Mucosa of rectum (tissue), 2 donors: ENCODE measurements at regions not wholly inside any gene's neighbourhood (a gene's known extent, or its start where the extent isn't known, plus 50 kb on each side); places are given as distances from the start of the nearest gene placed in this dataset.
A peak's percentile ranks its signal among the peaks of the same experiment; 100 is the strongest.

Experiments used
- H3K27ac ChIP-seq, 2 donors: one replicate each; pipeline ENCODE4 v1.7.0; 2013; ENCODE audit warnings: inconsistent platforms in 2 of 2, low read depth in 2 of 2, low read length in 2 of 2
- H3K27me3 ChIP-seq, 2 donors: one replicate each; pipeline ENCODE4 v1.7.0; 2013; ENCODE audit warnings: low read length in 2 of 2; ENCODE audit not compliant: control insufficient read depth in 2 of 2, insufficient read depth in 2 of 2
- H3K36me3 ChIP-seq, 2 donors: one replicate each; pipeline ENCODE4 v1.7.0; 2013; ENCODE audit warnings: low read length in 2 of 2; ENCODE audit not compliant: control insufficient read depth in 2 of 2, insufficient read depth in 2 of 2
- H3K4me1 ChIP-seq, 2 donors: one replicate each; pipeline ENCODE4 v1.7.0; 2013; ENCODE audit warnings: low read length in 2 of 2, mild to moderate bottlenecking in 1 of 2; ENCODE audit not compliant: control insufficient read depth in 2 of 2, insufficient read depth in 2 of 2
- H3K4me3 ChIP-seq, 2 donors: one replicate each; pipeline ENCODE4 v1.7.0; 2013; ENCODE audit warnings: low read length in 2 of 2
- H3K9ac ChIP-seq, 2 donors: one replicate each; pipeline ENCODE4 v1.7.0; 2013; ENCODE audit warnings: low read length in 2 of 2, low read depth in 1 of 2, mild to moderate bottlenecking in 1 of 2
- H3K9me3 ChIP-seq, 2 donors: one replicate each; pipeline ENCODE4 v1.7.0; 2013; ENCODE audit warnings: low read length in 2 of 2; ENCODE audit not compliant: control insufficient read depth in 2 of 2
- donor health status: healthy.
- donor health status: Normal muscosa, but diverticular disease.

GRCh38 chr10:57162231-57162630 is 801.2 kb upstream of the ZWINT start:
- Histone ChIP-seq H3K27ac (no peak overlapping the region), H3K9ac (no peak overlapping the region), H3K27me3 (no peaks in the 10 kb centered on the region), H3K4me1 (peaks cover 6 to 10% of the 10 kb centered on the region in 2 donors), H3K4me3 (peak overlapping the region in 1 of 2 donors; percentile 6), H3K9me3 (no peaks in the 10 kb centered on the region), H3K36me3 (no peaks in the 10 kb centered on the region)

GRCh38 chr10:57161157-57161556 is 800.1 kb upstream of the ZWINT start:
- no peaks in the 10 kb centered on the region for H3K36me3 ChIP-seq
- H3K9ac ChIP-seq, result no peak overlapping the region
- no peak overlapping the region for H3K27ac ChIP-seq
- peaks cover 6 to 10% of the 10 kb centered on the region in 2 donors for H3K4me1 ChIP-seq
- no peak overlapping the region for H3K4me3 ChIP-seq
- H3K27me3 ChIP-seq, result no peaks in the 10 kb centered on the region
- H3K9me3 ChIP-seq, result no peaks in the 10 kb centered on the region

- Histone ChIP-seq H3K4me3 (no peak overlapping the region), H3K27ac (no peak overlapping the region), H3K36me3 (no peaks in the 10 kb centered on the region), H3K9ac (no peak overlapping the region), H3K9me3 (no peaks in the 10 kb centered on the region), H3K4me1 (no peaks in the 10 kb centered on the region), H3K27me3 (no peaks in the 10 kb centered on the region)
These were observed 784.5 kb upstream of the ZWINT start for GRCh38 chr10:57145548-57145947.

- Histone ChIP-seq H3K9ac (no peak overlapping the region), H3K9me3 (no peaks in the 10 kb centered on the region), H3K27ac (no peak overlapping the region), H3K4me1 (no peaks in the 10 kb centered on the region), H3K4me3 (no peak overlapping the region), H3K27me3 (no peaks in the 10 kb centered on the region), H3K36me3 (no peaks in the 10 kb centered on the region)
These were observed 782.0 kb upstream of the ZWINT start for GRCh38 chr10:57142925-57143576.

GRCh38 chr10:57141708-57142107 is 780.6 kb upstream of the ZWINT start:
- Histone ChIP-seq H3K4me3 (no peak overlapping the region), H3K9me3 (no peaks in the 10 kb centered on the region), H3K9ac (no peak overlapping the region), H3K4me1 (no peaks in the 10 kb centered on the region), H3K27ac (no peak overlapping the region), H3K36me3 (no peaks in the 10 kb centered on the region), H3K27me3 (no peaks in the 10 kb centered on the region)

- H3K9me3 ChIP-seq, result no peaks in the 10 kb centered on the region
- H3K27me3 ChIP-seq, result no peaks in the 10 kb centered on the region
- no peak overlapping the region for H3K4me3 ChIP-seq
- H3K4me1 ChIP-seq, result no peaks in the 10 kb centered on the region
- no peak overlapping the region for H3K27ac ChIP-seq
- no peaks in the 10 kb centered on the region for H3K36me3 ChIP-seq
- no peak overlapping the region for H3K9ac ChIP-seq
These were observed 758.6 kb upstream of the ZWINT start for GRCh38 chr10:57119684-57120083.

- H3K9me3 ChIP-seq, result no peaks in the 10 kb centered on the region
- no peak overlapping the region for H3K27ac ChIP-seq
- H3K4me3 ChIP-seq, result no peak overlapping the region
- H3K27me3 ChIP-seq, result no peaks in the 10 kb centered on the region
- H3K9ac ChIP-seq, result no peak overlapping the region
- H3K4me1 ChIP-seq, result peaks cover 2 to 3% of the 10 kb centered on the region in 2 donors
- no peaks in the 10 kb centered on the region for H3K36me3 ChIP-seq
These were observed 752.5 kb upstream of the ZWINT start for GRCh38 chr10:57113545-57113944.

GRCh38 chr10:57102236-57102635 is 741.2 kb upstream of the ZWINT start:
- H3K4me3 ChIP-seq, result no peak overlapping the region
- no peak overlapping the region for H3K27ac ChIP-seq
- H3K27me3 ChIP-seq, result no peaks in the 10 kb centered on the region
- no peaks in the 10 kb centered on the region for H3K9me3 ChIP-seq
- no peak overlapping the region for H3K9ac ChIP-seq
- no peaks in the 10 kb centered on the region for H3K36me3 ChIP-seq
- H3K4me1 ChIP-seq, result no peaks in the 10 kb centered on the region

GRCh38 chr10:57098146-57098545 is 737.1 kb upstream of the ZWINT start:
- Histone ChIP-seq H3K27me3 (no peaks in the 10 kb centered on the region), H3K9ac (no peak overlapping the region), H3K27ac (no peak overlapping the region), H3K36me3 (no peaks in the 10 kb centered on the region), H3K4me1 (no peaks in the 10 kb centered on the region), H3K9me3 (peaks cover 0 to 1% of the 10 kb centered on the region in 2 donors), H3K4me3 (no peak overlapping the region)

GRCh38 chr10:57096044-57096443 is 735.0 kb upstream of the ZWINT start:
- Histone ChIP-seq H3K27me3 (no peaks in the 10 kb centered on the region), H3K27ac (no peak overlapping the region), H3K9ac (no peak overlapping the region), H3K4me1 (no peaks in the 10 kb centered on the region), H3K9me3 (peaks cover 0 to 1% of the 10 kb centered on the region in 2 donors), H3K4me3 (no peak overlapping the region), H3K36me3 (no peaks in the 10 kb centered on the region)

GRCh38 chr10:57094965-57095364 is 733.9 kb upstream of the ZWINT start:
- Histone ChIP-seq H3K4me1 (no peaks in the 10 kb centered on the region), H3K9me3 (peaks cover 0 to 1% of the 10 kb centered on the region in 2 donors), H3K27ac (no peak overlapping the region), H3K9ac (no peak overlapping the region), H3K36me3 (no peaks in the 10 kb centered on the region), H3K4me3 (no peak overlapping the region), H3K27me3 (no peaks in the 10 kb centered on the region)
